ENCODE measurements at regions not wholly inside any gene's neighbourhood (a gene's known extent, or its start where the extent isn't known, plus 50 kb on each side); places are given as distances from the start of the nearest gene placed in this dataset.

DNA sequence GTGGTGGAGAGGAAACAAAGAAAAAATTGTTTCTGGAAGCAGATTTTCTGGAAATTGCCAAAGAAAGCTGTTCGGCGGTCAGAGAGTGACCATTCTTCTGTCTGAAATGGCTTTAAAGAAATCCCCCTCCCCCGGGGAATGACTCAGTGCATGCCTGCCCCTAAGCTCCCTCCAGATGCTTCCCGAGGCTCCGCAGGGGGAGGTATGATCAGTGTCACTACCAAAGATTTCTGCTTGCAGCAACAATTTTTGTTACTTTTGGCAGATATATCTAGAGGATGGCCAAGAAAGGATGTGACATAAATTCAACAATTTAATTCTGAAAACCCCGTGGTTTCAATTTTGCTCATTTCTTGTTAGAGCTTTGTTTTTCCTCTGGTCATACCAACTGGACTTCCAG is 163.9 kb downstream of the JCAD start:
- H3K4me3 ChIP-seq (IDR thresholded peaks at IDR 0.05; ENCODE audit: insufficient read depth, low read depth, low read length): no peak overlapping the region
- H3K4me2 ChIP-seq: no peak overlapping the region
- TF ChIP-seq, protein P1, sequence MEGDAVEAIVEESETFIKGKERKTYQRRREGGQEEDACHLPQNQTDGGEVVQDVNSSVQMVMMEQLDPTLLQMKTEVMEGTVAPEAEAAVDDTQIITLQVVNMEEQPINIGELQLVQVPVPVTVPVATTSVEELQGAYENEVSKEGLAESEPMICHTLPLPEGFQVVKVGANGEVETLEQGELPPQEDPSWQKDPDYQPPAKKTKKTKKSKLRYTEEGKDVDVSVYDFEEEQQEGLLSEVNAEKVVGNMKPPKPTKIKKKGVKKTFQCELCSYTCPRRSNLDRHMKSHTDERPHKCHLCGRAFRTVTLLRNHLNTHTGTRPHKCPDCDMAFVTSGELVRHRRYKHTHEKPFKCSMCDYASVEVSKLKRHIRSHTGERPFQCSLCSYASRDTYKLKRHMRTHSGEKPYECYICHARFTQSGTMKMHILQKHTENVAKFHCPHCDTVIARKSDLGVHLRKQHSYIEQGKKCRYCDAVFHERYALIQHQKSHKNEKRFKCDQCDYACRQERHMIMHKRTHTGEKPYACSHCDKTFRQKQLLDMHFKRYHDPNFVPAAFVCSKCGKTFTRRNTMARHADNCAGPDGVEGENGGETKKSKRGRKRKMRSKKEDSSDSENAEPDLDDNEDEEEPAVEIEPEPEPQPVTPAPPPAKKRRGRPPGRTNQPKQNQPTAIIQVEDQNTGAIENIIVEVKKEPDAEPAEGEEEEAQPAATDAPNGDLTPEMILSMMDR (conservative IDR thresholded peaks at IDR 0.05; ENCODE audit: low read depth, low read length): no peak
- H4K20me1 ChIP-seq (ENCODE audit: insufficient read depth): no peaks in the 10 kb centered on the region
- H3K79me2 ChIP-seq (ENCODE audit: insufficient read depth, low read depth): no peaks in the 10 kb centered on the region
- H3K27me3 ChIP-seq (ENCODE audit: insufficient read depth, low read depth): no peaks in the 10 kb centered on the region
- H2AFZ ChIP-seq (ENCODE audit: low read depth): no peak overlapping the region
- H3K36me3 ChIP-seq (ENCODE audit: insufficient read depth): no peaks in the 10 kb centered on the region
- no peak overlapping the region for H3K27ac ChIP-seq
- no peaks in the 10 kb centered on the region for H3K4me1 ChIP-seq (ENCODE audit: low read depth, poor library complexity, severe bottlenecking)
- H3K9ac ChIP-seq: no peak overlapping the region

DNA sequence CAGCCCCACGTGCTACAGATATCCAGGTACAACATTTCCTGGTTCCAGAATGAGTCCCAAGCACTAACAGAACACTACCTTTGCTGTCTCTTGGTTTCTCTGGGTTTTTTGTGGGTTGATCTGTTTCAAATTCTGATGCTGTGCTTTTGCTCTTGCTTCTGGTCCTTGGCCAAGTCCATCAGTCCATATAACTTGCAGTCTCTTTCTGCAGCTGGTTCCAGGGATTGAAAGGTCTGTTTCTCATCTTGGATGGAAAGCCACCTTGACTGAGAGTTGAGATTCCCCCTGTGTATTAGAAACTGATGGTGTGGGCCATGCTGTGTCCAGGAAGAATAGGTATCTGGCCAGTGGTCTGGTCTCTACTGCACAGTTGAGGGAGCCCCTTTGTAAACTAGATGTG is 171.1 kb downstream of the JCAD start:
- Histone ChIP-seq H4K20me1 (ENCODE audit: insufficient read depth) (no peaks in the 10 kb centered on the region), H3K4me1 (ENCODE audit: low read depth, poor library complexity, severe bottlenecking) (no peaks in the 10 kb centered on the region), H3K79me2 (ENCODE audit: insufficient read depth, low read depth) (no peaks in the 10 kb centered on the region), H3K4me3 (IDR thresholded peaks at IDR 0.05; ENCODE audit: insufficient read depth, low read depth, low read length) (no peak overlapping the region), H2AFZ (ENCODE audit: low read depth) (no peak overlapping the region), H3K36me3 (ENCODE audit: insufficient read depth) (no peaks in the 10 kb centered on the region), H3K4me2 (no peak overlapping the region), H3K27me3 (ENCODE audit: insufficient read depth, low read depth) (no peaks in the 10 kb centered on the region), H3K27ac (no peak overlapping the region), H3K9ac (no peak overlapping the region)
- TF ChIP-seq, protein P1 (conservative IDR thresholded peaks at IDR 0.05; ENCODE audit: low read depth, low read length): no peak

DNA sequence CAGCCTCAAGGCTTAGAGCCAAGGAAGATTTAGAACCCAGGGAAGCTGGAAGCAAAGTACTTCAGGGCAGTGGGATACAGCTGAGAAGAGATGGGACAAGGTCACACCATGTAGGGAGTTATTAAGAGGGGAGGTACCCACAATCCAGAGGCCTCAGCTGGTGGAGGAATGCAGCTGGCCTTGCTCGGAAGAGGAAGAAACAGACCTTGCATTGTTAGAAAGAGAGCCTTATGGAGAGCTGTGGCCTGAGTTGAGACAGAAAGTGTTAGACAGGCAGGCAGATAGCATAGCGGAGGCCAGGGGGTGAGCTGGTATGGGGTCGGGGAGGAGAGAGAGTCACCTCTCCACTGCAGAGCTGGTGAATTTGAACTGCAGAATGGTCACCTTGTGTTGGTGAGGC is 173.1 kb downstream of the JCAD start:
- no peak overlapping the region for H3K4me3 ChIP-seq (IDR thresholded peaks at IDR 0.05; ENCODE audit: insufficient read depth, low read depth, low read length)
- no peak overlapping the region for H3K9ac ChIP-seq
- H3K36me3 ChIP-seq (ENCODE audit: insufficient read depth): no peaks in the 10 kb centered on the region
- TF ChIP-seq, protein P1 (conservative IDR thresholded peaks at IDR 0.05; ENCODE audit: low read depth, low read length): no peak
- no peaks in the 10 kb centered on the region for H3K79me2 ChIP-seq (ENCODE audit: insufficient read depth, low read depth)
- no peaks in the 10 kb centered on the region for H3K27me3 ChIP-seq (ENCODE audit: insufficient read depth, low read depth)
- no peak overlapping the region for H2AFZ ChIP-seq (ENCODE audit: low read depth)
- no peak overlapping the region for H3K4me2 ChIP-seq
- H4K20me1 ChIP-seq (ENCODE audit: insufficient read depth): no peaks in the 10 kb centered on the region
- H3K27ac ChIP-seq: no peak overlapping the region
- H3K4me1 ChIP-seq (ENCODE audit: low read depth, poor library complexity, severe bottlenecking): no peaks in the 10 kb centered on the region

DNA sequence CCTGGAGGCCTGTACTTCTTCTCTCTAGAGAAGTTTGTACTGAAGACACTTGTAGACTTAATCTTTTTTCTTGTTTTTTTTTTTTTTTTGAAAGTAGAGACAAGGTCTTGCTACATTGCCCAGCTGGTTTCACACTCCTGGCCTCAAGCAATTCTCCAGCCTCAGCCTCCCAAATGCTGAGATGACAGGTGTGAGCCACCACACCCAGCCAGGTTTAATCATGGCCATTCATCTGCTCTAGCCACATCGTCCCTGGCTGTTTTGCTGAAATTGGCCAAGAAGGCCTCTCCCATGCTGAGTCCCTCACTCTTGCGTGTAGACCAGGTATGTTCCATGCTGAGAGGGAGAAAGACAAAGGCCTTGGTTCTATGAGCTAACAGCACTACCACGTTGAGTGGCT is 176.2 kb downstream of the JCAD start:
- H3K27ac ChIP-seq: no peak overlapping the region
- H3K9ac ChIP-seq: no peak overlapping the region
- H3K4me2 ChIP-seq: no peak overlapping the region
- H3K27me3 ChIP-seq (ENCODE audit: insufficient read depth, low read depth): no peaks in the 10 kb centered on the region
- H2AFZ ChIP-seq (ENCODE audit: low read depth): no peak overlapping the region
- no peak overlapping the region for H3K4me3 ChIP-seq (IDR thresholded peaks at IDR 0.05; ENCODE audit: insufficient read depth, low read depth, low read length)
- H3K79me2 ChIP-seq (ENCODE audit: insufficient read depth, low read depth): no peaks in the 10 kb centered on the region
- no peaks in the 10 kb centered on the region for H4K20me1 ChIP-seq (ENCODE audit: insufficient read depth)
- TF ChIP-seq, protein P1 (conservative IDR thresholded peaks at IDR 0.05; ENCODE audit: low read depth, low read length): no peak
- no peaks in the 10 kb centered on the region for H3K36me3 ChIP-seq (ENCODE audit: insufficient read depth)
- no peaks in the 10 kb centered on the region for H3K4me1 ChIP-seq (ENCODE audit: low read depth, poor library complexity, severe bottlenecking)

DNA sequence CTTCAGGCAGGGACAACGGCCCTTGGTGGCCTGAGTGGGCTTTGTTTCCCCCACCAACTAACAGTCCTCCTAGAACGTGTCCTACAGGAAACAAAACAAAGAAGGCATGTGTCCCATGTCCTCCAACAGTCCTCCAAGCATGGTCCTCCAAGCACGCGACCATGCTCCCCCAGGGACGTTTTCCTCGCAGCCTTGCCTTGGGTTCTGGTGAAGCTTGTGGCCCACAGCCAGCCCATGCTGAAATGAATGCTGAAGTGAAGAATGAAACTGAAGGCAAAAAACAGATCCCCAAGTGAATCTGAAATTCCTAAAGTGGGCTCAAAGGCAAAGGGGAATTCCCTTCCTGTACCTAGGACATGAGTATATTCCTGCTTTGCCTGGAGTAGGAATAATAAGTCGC is 176.6 kb downstream of the JCAD start:
- TF ChIP-seq, protein P1 (conservative IDR thresholded peaks at IDR 0.05; ENCODE audit: low read depth, low read length): no peak

More for the DNA sequence above, 176.6 kb downstream of the JCAD start:
- Histone ChIP-seq H3K36me3 (ENCODE audit: insufficient read depth) (no peaks in the 10 kb centered on the region), H3K4me2 (no peak overlapping the region), H3K27me3 (ENCODE audit: insufficient read depth, low read depth) (no peaks in the 10 kb centered on the region), H3K4me1 (ENCODE audit: low read depth, poor library complexity, severe bottlenecking) (no peaks in the 10 kb centered on the region), H3K9ac (no peak overlapping the region), H3K4me3 (IDR thresholded peaks at IDR 0.05; ENCODE audit: insufficient read depth, low read depth, low read length) (no peak overlapping the region), H2AFZ (ENCODE audit: low read depth) (no peak overlapping the region), H3K27ac (no peak overlapping the region), H3K79me2 (ENCODE audit: insufficient read depth, low read depth) (no peaks in the 10 kb centered on the region), H4K20me1 (ENCODE audit: insufficient read depth) (no peaks in the 10 kb centered on the region)

Measured in KMS-11 (cell line).